Loucy (cell line): ENCODE measurements at regions not wholly inside any gene's neighbourhood (a gene's known extent, or its start where the extent isn't known, plus 50 kb on each side); places are given as distances from the start of the nearest gene placed in this dataset.

ENCODE experiments used
- H2AFZ ChIP-seq: fragments of 200-600 bp; sonication (generic); 2 replicates; pipeline ENCODE4 v1.6.0; 2016; ENCODE audit warnings: antibody characterized with exemption, mild to moderate bottlenecking, low read length, moderate library complexity
- H3F3A ChIP-seq: fragments of 200-600 bp; 2 replicates; pipeline ENCODE4 v1.6.0; 2016; ENCODE audit warnings: antibody characterized with exemption, low read depth, mild to moderate bottlenecking
- H3K27me3 ChIP-seq: fragments of 200-600 bp; sonication (generic); 2 replicates; pipeline ENCODE4 v1.6.1; 2014; ENCODE audit warnings: low read length, mild to moderate bottlenecking; ENCODE audit not compliant: insufficient read depth, poor library complexity, severe bottlenecking
- H3K36me3 ChIP-seq: fragments of 200-600 bp; sonication (generic); 2 replicates; pipeline ENCODE4 v1.6.1; 2016; ENCODE audit warnings: low read length; ENCODE audit not compliant: insufficient read depth
- H3K4me1 ChIP-seq: fragments of 200-600 bp; sonication (generic); 2 replicates; pipeline ENCODE4 v1.5.1; 2014; ENCODE audit warnings: low read length, mild to moderate bottlenecking; ENCODE audit not compliant: insufficient read depth, poor library complexity, severe bottlenecking
- H3K4me2 ChIP-seq: fragments of 200-600 bp; sonication (generic); 2 replicates; pipeline ENCODE4 v1.6.0; 2014; ENCODE audit warnings: antibody characterized with exemption, low read length, low read depth, mild to moderate bottlenecking; ENCODE audit not compliant: poor library complexity, severe bottlenecking
- H3K4me3 ChIP-seq: fragments of 200-600 bp; sonication (generic); 2 replicates; pipeline ENCODE4 v1.5.1; 2014; ENCODE audit warnings: low read length, mild to moderate bottlenecking, mixed read lengths; ENCODE audit not compliant: poor library complexity, severe bottlenecking
- H3K79me2 ChIP-seq: fragments of 200-600 bp; sonication (generic); 2 replicates; pipeline ENCODE4 v1.6.1; 2014; ENCODE audit warnings: low read length; ENCODE audit not compliant: insufficient read depth
- H3K9ac ChIP-seq: fragments of 200-600 bp; sonication (generic); 2 replicates; pipeline ENCODE4 v1.6.0; 2014; ENCODE audit warnings: mild to moderate bottlenecking, low read depth, low read length, moderate library complexity; ENCODE audit not compliant: poor library complexity, severe bottlenecking
- H3K9me2 ChIP-seq: fragments of 200-600 bp; sonication (generic); replicated peaks from 2 replicates; pipeline ENCODE4 v1.6.1; 2016; ENCODE audit warnings: low read depth, low read length, mixed read lengths
- H3K9me3 ChIP-seq: fragments of 200-600 bp; sonication (generic); 2 replicates; pipeline ENCODE4 v1.6.1; 2014; ENCODE audit warnings: mild to moderate bottlenecking, antibody characterized with exemption, low read length, low read depth; ENCODE audit not compliant: insufficient read depth
- H4K20me1 ChIP-seq: fragments of 200-600 bp; sonication (generic); 2 replicates; pipeline ENCODE4 v1.6.0; 2014; ENCODE audit warnings: antibody characterized with exemption, low read length, mild to moderate bottlenecking; ENCODE audit not compliant: insufficient read depth, poor library complexity, severe bottlenecking
- CTCF ChIP-seq: fragments of 200-600 bp; sonication (generic); conservative IDR thresholded peaks from 2 replicates; pipeline ENCODE4 v1.5.1; 2014; ENCODE audit warnings: mild to moderate bottlenecking, antibody characterized with exemption, low read length
- EZH2phosphoT487 ChIP-seq: fragments of 200-600 bp; IDR thresholded peaks from 2 replicates; pipeline ENCODE4 v1.6.1; 2018; ENCODE audit warnings: antibody characterized with exemption, mild to moderate bottlenecking, moderate library complexity, borderline replicate concordance

- no peaks in the 10 kb centered on the region for H3F3A ChIP-seq
- H3K36me3 ChIP-seq = no peaks in the 10 kb centered on the region
- H3K79me2 ChIP-seq = no peaks in the 10 kb centered on the region
- no peaks in the 10 kb centered on the region for H3K4me1 ChIP-seq
- H3K27me3 ChIP-seq = no peaks in the 10 kb centered on the region
- H3K9me3 ChIP-seq = no peaks in the 10 kb centered on the region
- H3K4me2 ChIP-seq = no peak overlapping the region
- H2AFZ ChIP-seq = no peak overlapping the region
- H3K9me2 ChIP-seq = no peaks in the 10 kb centered on the region
- H3K4me3 ChIP-seq = no peak overlapping the region
- H3K9ac ChIP-seq = no peak overlapping the region
- TF ChIP-seq CTCF = no peak
- TF ChIP-seq EZH2phosphoT487 = no peak
- no peaks in the 10 kb centered on the region for H4K20me1 ChIP-seq
Observed at GRCh38 chr2:187865025-187865424, 310.8 kb upstream of the TFPI start.

- Histone ChIP-seq H3K9me2 (no peaks in the 10 kb centered on the region), H3K79me2 (no peaks in the 10 kb centered on the region), H3K4me2 (no peak overlapping the region), H3K36me3 (no peaks in the 10 kb centered on the region), H3K27me3 (no peaks in the 10 kb centered on the region), H3K4me3 (no peak overlapping the region), H3K9ac (no peak overlapping the region), H3K9me3 (no peaks in the 10 kb centered on the region), H3F3A (no peaks in the 10 kb centered on the region), H3K4me1 (no peaks in the 10 kb centered on the region), H2AFZ (no peak overlapping the region), H4K20me1 (no peaks in the 10 kb centered on the region)
- TF ChIP-seq EZH2phosphoT487 (no peak), CTCF (no peak)
Observed at GRCh38 chr2:187867165-187867564, 312.9 kb upstream of the TFPI start.

- H3K79me2 ChIP-seq = no peaks in the 10 kb centered on the region
- H3K9me3 ChIP-seq = no peaks in the 10 kb centered on the region
- no peaks in the 10 kb centered on the region for H4K20me1 ChIP-seq
- no peak overlapping the region for H3K9ac ChIP-seq
- no peaks in the 10 kb centered on the region for H3K36me3 ChIP-seq
- H3K4me3 ChIP-seq = no peak overlapping the region
- no peaks in the 10 kb centered on the region for H3K27me3 ChIP-seq
- no peaks in the 10 kb centered on the region for H3K9me2 ChIP-seq
- TF ChIP-seq CTCF (no peak), EZH2phosphoT487 (no peak)
- no peaks in the 10 kb centered on the region for H3K4me1 ChIP-seq
- H3K4me2 ChIP-seq = no peak overlapping the region
- H3F3A ChIP-seq = no peaks in the 10 kb centered on the region
- H2AFZ ChIP-seq = no peak overlapping the region
Observed at GRCh38 chr2:187869195-187869594, 315.0 kb upstream of the TFPI start.
